ENCODE measurements at regions not wholly inside any gene's neighbourhood (a gene's known extent, or its start where the extent isn't known, plus 50 kb on each side); places are given as distances from the start of the nearest gene placed in this dataset.

- Histone ChIP-seq H3K4me1 (ENCODE audit: control insufficient read depth in 2 of 2, insufficient read depth in 2 of 2, low read length in 2 of 2) (no peaks in the 10 kb centered on the region), H3K27ac (ENCODE audit: low read depth in 1 of 2, low read length in 1 of 2) (no peak overlapping the region), H3K4me3 (ENCODE audit: low read length in 2 of 2) (no peak overlapping the region), H3K27me3 (ENCODE audit: control insufficient read depth in 2 of 2, insufficient read depth in 1 of 2, low read length in 1 of 2) (no peaks in the 10 kb centered on the region), H3K9me3 (ENCODE audit: control insufficient read depth in 2 of 2, insufficient read depth in 1 of 2, low read length in 1 of 2) (no peaks in the 10 kb centered on the region), H3K36me3 (ENCODE audit: control insufficient read depth in 2 of 2, insufficient read depth in 2 of 2, low read length in 1 of 2) (no peaks in the 10 kb centered on the region)
- DNase-seq (ENCODE audit: low read depth in 6 of 9, low spot score in 9 of 9) = no peak
Measured at GRCh38 chr3:80238152-80238551, 470.4 kb upstream of the ROBO1 start.

GRCh38 chr3:80234706-80235105 lies 466.9 kb upstream of the ROBO1 start:
- H3K27me3 ChIP-seq (ENCODE audit: control insufficient read depth in 2 of 2, insufficient read depth in 1 of 2, low read length in 1 of 2) = no peaks in the 10 kb centered on the region
- no peaks in the 10 kb centered on the region for H3K4me1 ChIP-seq (ENCODE audit: control insufficient read depth in 2 of 2, insufficient read depth in 2 of 2, low read length in 2 of 2)
- WGBS = 92% methylated on average over 3 of the region's 3 CpGs
- no peak for DNase-seq (ENCODE audit: low read depth in 6 of 9, low spot score in 9 of 9)
- H3K27ac ChIP-seq (ENCODE audit: low read depth in 1 of 2, low read length in 1 of 2) = no peak overlapping the region
- H3K4me3 ChIP-seq (ENCODE audit: low read length in 2 of 2) = no peak overlapping the region
- H3K36me3 ChIP-seq (ENCODE audit: control insufficient read depth in 2 of 2, insufficient read depth in 2 of 2, low read length in 1 of 2) = no peaks in the 10 kb centered on the region
- H3K9me3 ChIP-seq (ENCODE audit: control insufficient read depth in 2 of 2, insufficient read depth in 1 of 2, low read length in 1 of 2) = no peaks in the 10 kb centered on the region

- no peak for DNase-seq (ENCODE audit: low read depth in 6 of 9, low spot score in 9 of 9)
- Histone ChIP-seq H3K9me3 (ENCODE audit: control insufficient read depth in 2 of 2, insufficient read depth in 1 of 2, low read length in 1 of 2) (no peaks in the 10 kb centered on the region), H3K27ac (ENCODE audit: low read depth in 1 of 2, low read length in 1 of 2) (no peak overlapping the region), H3K4me1 (ENCODE audit: control insufficient read depth in 2 of 2, insufficient read depth in 2 of 2, low read length in 2 of 2) (no peaks in the 10 kb centered on the region), H3K27me3 (ENCODE audit: control insufficient read depth in 2 of 2, insufficient read depth in 1 of 2, low read length in 1 of 2) (no peaks in the 10 kb centered on the region), H3K4me3 (ENCODE audit: low read length in 2 of 2) (no peak overlapping the region), H3K36me3 (ENCODE audit: control insufficient read depth in 2 of 2, insufficient read depth in 2 of 2, low read length in 1 of 2) (no peaks in the 10 kb centered on the region)
- WGBS = 83% methylated on average over 2 of the region's 2 CpGs
Measured at GRCh38 chr3:80233576-80233975, 465.8 kb upstream of the ROBO1 start.

GRCh38 chr3:80232760-80233159 lies 465.0 kb upstream of the ROBO1 start:
- Histone ChIP-seq H3K4me3 (ENCODE audit: low read length in 2 of 2) (no peak overlapping the region), H3K27ac (ENCODE audit: low read depth in 1 of 2, low read length in 1 of 2) (no peak overlapping the region), H3K36me3 (ENCODE audit: control insufficient read depth in 2 of 2, insufficient read depth in 2 of 2, low read length in 1 of 2) (no peaks in the 10 kb centered on the region), H3K27me3 (ENCODE audit: control insufficient read depth in 2 of 2, insufficient read depth in 1 of 2, low read length in 1 of 2) (no peaks in the 10 kb centered on the region), H3K9me3 (ENCODE audit: control insufficient read depth in 2 of 2, insufficient read depth in 1 of 2, low read length in 1 of 2) (no peaks in the 10 kb centered on the region), H3K4me1 (ENCODE audit: control insufficient read depth in 2 of 2, insufficient read depth in 2 of 2, low read length in 2 of 2) (no peaks in the 10 kb centered on the region)
- no peak for DNase-seq (ENCODE audit: low read depth in 6 of 9, low spot score in 9 of 9)
- 94% methylated on average over 5 of the region's 5 CpGs for WGBS

- Histone ChIP-seq H3K9me3 (ENCODE audit: control insufficient read depth in 2 of 2, insufficient read depth in 1 of 2, low read length in 1 of 2) (no peaks in the 10 kb centered on the region), H3K4me1 (ENCODE audit: control insufficient read depth in 2 of 2, insufficient read depth in 2 of 2, low read length in 2 of 2) (no peaks in the 10 kb centered on the region), H3K4me3 (ENCODE audit: low read length in 2 of 2) (no peak overlapping the region), H3K27ac (ENCODE audit: low read depth in 1 of 2, low read length in 1 of 2) (no peak overlapping the region), H3K27me3 (ENCODE audit: control insufficient read depth in 2 of 2, insufficient read depth in 1 of 2, low read length in 1 of 2) (no peaks in the 10 kb centered on the region), H3K36me3 (ENCODE audit: control insufficient read depth in 2 of 2, insufficient read depth in 2 of 2, low read length in 1 of 2) (no peaks in the 10 kb centered on the region)
- 91% methylated on average over 2 of the region's 2 CpGs for WGBS
- no peak for DNase-seq (ENCODE audit: low read depth in 6 of 9, low spot score in 9 of 9)
Measured at GRCh38 chr3:80230962-80231361, 463.2 kb upstream of the ROBO1 start.

- WGBS = 90% methylated on average over 1 of the region's 1 CpG
- H3K27me3 ChIP-seq (ENCODE audit: control insufficient read depth in 2 of 2, insufficient read depth in 1 of 2, low read length in 1 of 2) = no peaks in the 10 kb centered on the region
- H3K36me3 ChIP-seq (ENCODE audit: control insufficient read depth in 2 of 2, insufficient read depth in 2 of 2, low read length in 1 of 2) = no peaks in the 10 kb centered on the region
- H3K27ac ChIP-seq (ENCODE audit: low read depth in 1 of 2, low read length in 1 of 2) = no peak overlapping the region
- H3K4me3 ChIP-seq (ENCODE audit: low read length in 2 of 2) = no peak overlapping the region
- no peak for DNase-seq (ENCODE audit: low read depth in 6 of 9, low spot score in 9 of 9)
- no peaks in the 10 kb centered on the region for H3K4me1 ChIP-seq (ENCODE audit: control insufficient read depth in 2 of 2, insufficient read depth in 2 of 2, low read length in 2 of 2)
- H3K9me3 ChIP-seq (ENCODE audit: control insufficient read depth in 2 of 2, insufficient read depth in 1 of 2, low read length in 1 of 2) = no peaks in the 10 kb centered on the region
Measured at GRCh38 chr3:80227216-80227615, 459.4 kb upstream of the ROBO1 start.

- Histone ChIP-seq H3K27me3 (ENCODE audit: control insufficient read depth in 2 of 2, insufficient read depth in 1 of 2, low read length in 1 of 2) (no peaks in the 10 kb centered on the region), H3K4me3 (ENCODE audit: low read length in 2 of 2) (no peak overlapping the region), H3K27ac (ENCODE audit: low read depth in 1 of 2, low read length in 1 of 2) (no peak overlapping the region), H3K9me3 (ENCODE audit: control insufficient read depth in 2 of 2, insufficient read depth in 1 of 2, low read length in 1 of 2) (peaks cover 0 to 2% of the 10 kb centered on the region in 2 donors), H3K36me3 (ENCODE audit: control insufficient read depth in 2 of 2, insufficient read depth in 2 of 2, low read length in 1 of 2) (no peaks in the 10 kb centered on the region), H3K4me1 (ENCODE audit: control insufficient read depth in 2 of 2, insufficient read depth in 2 of 2, low read length in 2 of 2) (no peaks in the 10 kb centered on the region)
- no peak for DNase-seq (ENCODE audit: low read depth in 6 of 9, low spot score in 9 of 9)
- 85% methylated on average over 2 of the region's 2 CpGs for WGBS
Measured at GRCh38 chr3:80215191-80215590, 447.4 kb upstream of the ROBO1 start.

GRCh38 chr3:80213086-80213485 lies 445.3 kb upstream of the ROBO1 start:
- Histone ChIP-seq H3K4me3 (ENCODE audit: low read length in 2 of 2) (no peak overlapping the region), H3K4me1 (ENCODE audit: control insufficient read depth in 2 of 2, insufficient read depth in 2 of 2, low read length in 2 of 2) (no peaks in the 10 kb centered on the region), H3K27me3 (ENCODE audit: control insufficient read depth in 2 of 2, insufficient read depth in 1 of 2, low read length in 1 of 2) (no peaks in the 10 kb centered on the region), H3K27ac (ENCODE audit: low read depth in 1 of 2, low read length in 1 of 2) (no peak overlapping the region), H3K36me3 (ENCODE audit: control insufficient read depth in 2 of 2, insufficient read depth in 2 of 2, low read length in 1 of 2) (no peaks in the 10 kb centered on the region), H3K9me3 (ENCODE audit: control insufficient read depth in 2 of 2, insufficient read depth in 1 of 2, low read length in 1 of 2) (peaks cover 0 to 5% of the 10 kb centered on the region in 2 donors)
- no peak for DNase-seq (ENCODE audit: low read depth in 6 of 9, low spot score in 9 of 9)
- 89% methylated on average over 4 of the region's 4 CpGs for WGBS

- 77% methylated on average over 3 of the region's 3 CpGs for WGBS
- Histone ChIP-seq H3K4me3 (ENCODE audit: low read length in 2 of 2) (no peak overlapping the region), H3K27ac (ENCODE audit: low read depth in 1 of 2, low read length in 1 of 2) (no peak overlapping the region), H3K4me1 (ENCODE audit: control insufficient read depth in 2 of 2, insufficient read depth in 2 of 2, low read length in 2 of 2) (no peaks in the 10 kb centered on the region), H3K9me3 (ENCODE audit: control insufficient read depth in 2 of 2, insufficient read depth in 1 of 2, low read length in 1 of 2) (no peaks in the 10 kb centered on the region), H3K27me3 (ENCODE audit: control insufficient read depth in 2 of 2, insufficient read depth in 1 of 2, low read length in 1 of 2) (no peaks in the 10 kb centered on the region), H3K36me3 (ENCODE audit: control insufficient read depth in 2 of 2, insufficient read depth in 2 of 2, low read length in 1 of 2) (no peaks in the 10 kb centered on the region)
- DNase-seq (ENCODE audit: low read depth in 6 of 9, low spot score in 9 of 9) = no peak
Measured at GRCh38 chr3:80192936-80193335, 425.1 kb upstream of the ROBO1 start.

GRCh38 chr3:80190051-80190450 lies 422.3 kb upstream of the ROBO1 start:
- H3K4me1 ChIP-seq (ENCODE audit: control insufficient read depth in 2 of 2, insufficient read depth in 2 of 2, low read length in 2 of 2) = no peaks in the 10 kb centered on the region
- no peaks in the 10 kb centered on the region for H3K36me3 ChIP-seq (ENCODE audit: control insufficient read depth in 2 of 2, insufficient read depth in 2 of 2, low read length in 1 of 2)
- H3K4me3 ChIP-seq (ENCODE audit: low read length in 2 of 2) = no peak overlapping the region
- no peaks in the 10 kb centered on the region for H3K27me3 ChIP-seq (ENCODE audit: control insufficient read depth in 2 of 2, insufficient read depth in 1 of 2, low read length in 1 of 2)
- no peaks in the 10 kb centered on the region for H3K9me3 ChIP-seq (ENCODE audit: control insufficient read depth in 2 of 2, insufficient read depth in 1 of 2, low read length in 1 of 2)
- DNase-seq (ENCODE audit: low read depth in 6 of 9, low spot score in 9 of 9) = peak in 2 of 9 donors; percentile 1 to 2
- no peak overlapping the region for H3K27ac ChIP-seq (ENCODE audit: low read depth in 1 of 2, low read length in 1 of 2)
- WGBS = 13% methylated on average over 3 of the region's 3 CpGs

All from thymus (tissue), 11 donors.